ENCODE measurements at regions not wholly inside any gene's neighbourhood (a gene's known extent, or its start where the extent isn't known, plus 50 kb on each side); places are given as distances from the start of the nearest gene placed in this dataset.
"Not testable (repeated sequence)": the region's sequence is repeated elsewhere in the genome, so short reads cannot be mapped to it uniquely, and the experiment has no call there.

GRCh38 chr17:62134397-62134796 lies 69.3 kb upstream of the MED13 start:
- H3K9me3 Mint-ChIP-seq = no peaks in the 10 kb centered on the region
- DNase-seq = no peak
- no peaks in the 10 kb centered on the region for H3K36me3 Mint-ChIP-seq (ENCODE audit: low read depth)
- H3K27me3 Mint-ChIP-seq = peaks cover 20% of the 10 kb centered on the region
- H3K27ac Mint-ChIP-seq = no peak overlapping the region
- intact Hi-C loops (cut with micrococcal nuclease) = no loop called here
- no peaks in the 10 kb centered on the region for H3K4me1 Mint-ChIP-seq
- no peak overlapping the region for H3K4me3 Mint-ChIP-seq

GRCh38 chr17:62131271-62131670 lies 66.2 kb upstream of the MED13 start:
- DNase-seq; H3K27ac Mint-ChIP-seq; intact Hi-C loops (cut with micrococcal nuclease); H3K36me3 Mint-ChIP-seq (ENCODE audit: low read depth); H3K9me3 Mint-ChIP-seq; H3K4me3 Mint-ChIP-seq; H3K4me1 Mint-ChIP-seq: not testable (repeated sequence)
- H3K27me3 Mint-ChIP-seq = peaks cover 21% of the 10 kb centered on the region

- no peak overlapping the region for H3K27ac Mint-ChIP-seq
- H3K27me3 Mint-ChIP-seq = peaks cover 19% of the 10 kb centered on the region
- intact Hi-C loops (cut with micrococcal nuclease) = no loop called here
- no peak for DNase-seq
- H3K36me3 Mint-ChIP-seq (ENCODE audit: low read depth) = no peaks in the 10 kb centered on the region
- no peak overlapping the region for H3K4me3 Mint-ChIP-seq
- peaks cover 3% of the 10 kb centered on the region for H3K4me1 Mint-ChIP-seq
- H3K9me3 Mint-ChIP-seq = no peaks in the 10 kb centered on the region
Observed at GRCh38 chr17:62130739-62131138, 65.7 kb upstream of the MED13 start.

GRCh38 chr17:62126292-62126691 lies 61.2 kb upstream of the MED13 start:
- no peak overlapping the region for H3K4me3 Mint-ChIP-seq
- H3K36me3 Mint-ChIP-seq (ENCODE audit: low read depth) = no peaks in the 10 kb centered on the region
- H3K27ac Mint-ChIP-seq = no peak overlapping the region
- intact Hi-C loops (cut with micrococcal nuclease) = no loop called here
- DNase-seq = no peak
- peaks cover 3% of the 10 kb centered on the region for H3K4me1 Mint-ChIP-seq
- H3K9me3 Mint-ChIP-seq = no peaks in the 10 kb centered on the region
- peaks cover 23% of the 10 kb centered on the region for H3K27me3 Mint-ChIP-seq

- H3K27me3 Mint-ChIP-seq = peaks cover 24% of the 10 kb centered on the region
- intact Hi-C loops (cut with micrococcal nuclease) = no loop called here
- DNase-seq = no peak
- no peak overlapping the region for H3K4me3 Mint-ChIP-seq
- peaks cover 3% of the 10 kb centered on the region for H3K4me1 Mint-ChIP-seq
- no peaks in the 10 kb centered on the region for H3K36me3 Mint-ChIP-seq (ENCODE audit: low read depth)
- H3K27ac Mint-ChIP-seq = no peak overlapping the region
- no peaks in the 10 kb centered on the region for H3K9me3 Mint-ChIP-seq
Observed at GRCh38 chr17:62125307-62125706, 60.2 kb upstream of the MED13 start.

GRCh38 chr17:62121025-62121730 lies 56.1 kb upstream of the MED13 start:
- intact Hi-C loops (cut with micrococcal nuclease) = no loop called here
- Mint-ChIP-seq H3K27ac (no peak overlapping the region), H3K4me3 (no peak overlapping the region), H3K27me3 (peaks cover 12% of the 10 kb centered on the region), H3K9me3 (no peaks in the 10 kb centered on the region), H3K36me3 (ENCODE audit: low read depth) (no peaks in the 10 kb centered on the region), H3K4me1 (peaks cover under 1% of the 10 kb centered on the region)
- no peak for DNase-seq

GRCh38 chr17:62119373-62119772 lies 54.3 kb upstream of the MED13 start:
- DNase-seq = no peak
- no peak overlapping the region for H3K27ac Mint-ChIP-seq
- no peaks in the 10 kb centered on the region for H3K4me1 Mint-ChIP-seq
- peaks cover 6% of the 10 kb centered on the region for H3K27me3 Mint-ChIP-seq
- H3K36me3 Mint-ChIP-seq (ENCODE audit: low read depth) = no peaks in the 10 kb centered on the region
- no peaks in the 10 kb centered on the region for H3K9me3 Mint-ChIP-seq
- no peak overlapping the region for H3K4me3 Mint-ChIP-seq
- intact Hi-C loops (cut with micrococcal nuclease) = no loop called here

Data from activated CD4-positive, alpha-beta T cell treated with anti-CD3 and anti-CD28 coated beads, Interleukin-2, amount 10 ng/mL, durations not matched to agents 24 days and 14 days (primary cell).